Astrocyte (in vitro differentiated cells and primary cell): ENCODE measurements at regions not wholly inside any gene's neighbourhood (a gene's known extent, or its start where the extent isn't known, plus 50 kb on each side); places are given as distances from the start of the nearest gene placed in this dataset.
"Not testable (repeated sequence)": the region's sequence is repeated elsewhere in the genome, so short reads cannot be mapped to it uniquely, and the experiment has no call there.

Experiments
- DNase-seq: peaks from one replicate; pipeline ENCODE4 v3.0.0-alpha.2; 2010; ENCODE audit warnings: low read depth
- FAIRE-seq: peaks from 2 replicates; lab custom pipeline; 2011; peaks lifted over from hg19 to GRCh38; lab: Jason Lieb, UNC
- H2AFZ ChIP-seq: 2 replicates; pipeline ENCODE4 v1.6.0; 2012; ENCODE audit warnings: low read depth, low read length, inconsistent platforms
- H3K27ac ChIP-seq: 2 replicates; pipeline ENCODE4 v1.5.1; 2011; ENCODE audit warnings: low read depth, low read length, inconsistent platforms
- H3K27me3 ChIP-seq: 2 replicates; pipeline ENCODE4 v1.6.0; 2011; ENCODE audit warnings: low read length, inconsistent platforms; ENCODE audit not compliant: insufficient read depth
- H3K36me3 ChIP-seq: 2 replicates; pipeline ENCODE4 v1.5.1; 2011; ENCODE audit warnings: low read length, inconsistent platforms; ENCODE audit not compliant: insufficient read depth
- H3K4me1 ChIP-seq: 2 replicates; pipeline ENCODE4 v1.5.1; 2011; ENCODE audit warnings: low read length, inconsistent platforms; ENCODE audit not compliant: insufficient read depth
- H3K4me2 ChIP-seq: 2 replicates; pipeline ENCODE4 v1.6.0; 2012; ENCODE audit warnings: low read length, inconsistent platforms
- H3K4me3 ChIP-seq: 2 replicates; pipeline ENCODE4 v1.5.1; 2011; ENCODE audit warnings: low read depth, mild to moderate bottlenecking, low read length, inconsistent platforms; ENCODE audit not compliant: insufficient read depth
- H3K79me2 ChIP-seq: 2 replicates; pipeline ENCODE4 v1.6.0; 2012; ENCODE audit warnings: mild to moderate bottlenecking, low read length, inconsistent platforms; ENCODE audit not compliant: insufficient read depth
- H3K9ac ChIP-seq: 2 replicates; pipeline ENCODE4 v1.6.0; 2012; ENCODE audit warnings: mild to moderate bottlenecking, low read length, inconsistent platforms
- H3K9me3 ChIP-seq: 2 replicates; pipeline ENCODE4 v1.5.1; 2012; ENCODE audit warnings: low read depth, mild to moderate bottlenecking, low read length, inconsistent platforms; ENCODE audit not compliant: insufficient read depth
- H4K20me1 ChIP-seq: 2 replicates; pipeline ENCODE4 v1.6.0; 2012; ENCODE audit warnings: low read length, inconsistent platforms; ENCODE audit not compliant: insufficient read depth
- H3K27ac Mint-ChIP-seq: one replicate; pipeline ENCODE4 v1.8.0; 2021; ENCODE audit warnings: mild to moderate bottlenecking, mixed read lengths; ENCODE audit not compliant: unreplicated experiment
- H3K27me3 Mint-ChIP-seq: one replicate; pipeline ENCODE4 v1.8.0; 2021; ENCODE audit warnings: low read depth, mixed read lengths; ENCODE audit not compliant: unreplicated experiment
- H3K36me3 Mint-ChIP-seq: one replicate; pipeline ENCODE4 v1.8.0; 2021; ENCODE audit warnings: low read depth, mixed read lengths; ENCODE audit not compliant: unreplicated experiment
- H3K4me1 Mint-ChIP-seq: one replicate; pipeline ENCODE4 v1.8.0; 2021; ENCODE audit warnings: low read depth, mixed read lengths; ENCODE audit not compliant: unreplicated experiment
- H3K4me3 Mint-ChIP-seq: one replicate; pipeline ENCODE4 v1.8.0; 2021; ENCODE audit warnings: mild to moderate bottlenecking, moderate library complexity, mixed read lengths; ENCODE audit not compliant: unreplicated experiment
- H3K9me3 Mint-ChIP-seq: one replicate; pipeline ENCODE4 v1.8.0; 2021; ENCODE audit warnings: mild to moderate bottlenecking, mixed read lengths; ENCODE audit not compliant: unreplicated experiment

DNA sequence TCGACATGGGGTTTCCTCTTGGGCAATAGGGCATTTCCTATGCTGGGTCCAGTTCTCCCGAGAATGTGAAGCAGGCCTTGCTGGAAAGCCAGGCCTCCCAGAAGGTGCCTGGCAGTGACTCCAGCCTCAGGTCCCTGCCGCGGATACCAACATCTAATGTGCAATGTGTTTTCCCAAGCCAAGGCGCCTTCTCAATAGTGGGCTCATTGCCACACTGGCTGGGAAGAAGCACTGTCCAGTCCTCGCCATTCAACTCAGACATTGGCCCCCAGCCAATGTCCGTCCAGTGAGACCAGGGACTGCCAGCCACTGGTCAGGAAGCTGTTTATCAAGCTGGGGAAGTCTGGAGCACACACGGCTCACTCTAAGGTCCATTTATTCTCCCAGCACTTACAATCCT is 317.9 kb downstream of the ANAPC1 start:
- not testable (repeated sequence) for H3K27ac ChIP-seq, H3K27ac Mint-ChIP-seq, H3K4me2 ChIP-seq, H3K36me3 Mint-ChIP-seq, H3K4me1 Mint-ChIP-seq, H3K36me3 ChIP-seq, H3K4me3 ChIP-seq, H3K9ac ChIP-seq, H2AFZ ChIP-seq, H3K79me2 ChIP-seq, H3K27me3 Mint-ChIP-seq, H3K4me1 ChIP-seq, H3K9me3 ChIP-seq, H4K20me1 ChIP-seq, FAIRE-seq, H3K4me3 Mint-ChIP-seq, H3K9me3 Mint-ChIP-seq, H3K27me3 ChIP-seq
- DNase-seq: peak; percentile 17

DNA sequence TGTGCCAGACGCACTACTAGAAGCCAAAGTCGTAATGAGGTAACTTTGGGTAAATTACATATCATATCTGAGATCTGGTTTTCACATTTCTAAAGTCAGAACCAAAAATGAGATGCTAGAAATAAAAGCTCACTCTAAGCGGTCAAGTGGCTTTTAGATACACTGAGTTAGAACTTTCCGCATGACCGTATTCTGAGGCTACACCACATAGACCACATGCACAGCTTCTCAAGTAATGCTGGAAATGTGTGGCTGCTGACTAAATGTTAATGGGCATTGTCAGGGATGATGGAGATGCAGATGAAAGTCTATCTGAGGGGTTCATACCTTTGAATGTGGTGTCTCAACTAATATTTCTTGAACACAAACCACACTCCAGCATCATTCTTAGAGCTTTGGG is 316.8 kb downstream of the ANAPC1 start:
- not testable (repeated sequence) for H3K36me3 ChIP-seq, H4K20me1 ChIP-seq, H3K9ac ChIP-seq, H3K4me3 ChIP-seq, H3K27me3 ChIP-seq, H2AFZ ChIP-seq, H3K79me2 ChIP-seq, H3K9me3 Mint-ChIP-seq, H3K4me2 ChIP-seq, H3K4me3 Mint-ChIP-seq, H3K27ac Mint-ChIP-seq, H3K4me1 Mint-ChIP-seq, H3K9me3 ChIP-seq, FAIRE-seq, H3K4me1 ChIP-seq, H3K36me3 Mint-ChIP-seq, H3K27me3 Mint-ChIP-seq, H3K27ac ChIP-seq
- DNase-seq: peak; percentile 4

DNA sequence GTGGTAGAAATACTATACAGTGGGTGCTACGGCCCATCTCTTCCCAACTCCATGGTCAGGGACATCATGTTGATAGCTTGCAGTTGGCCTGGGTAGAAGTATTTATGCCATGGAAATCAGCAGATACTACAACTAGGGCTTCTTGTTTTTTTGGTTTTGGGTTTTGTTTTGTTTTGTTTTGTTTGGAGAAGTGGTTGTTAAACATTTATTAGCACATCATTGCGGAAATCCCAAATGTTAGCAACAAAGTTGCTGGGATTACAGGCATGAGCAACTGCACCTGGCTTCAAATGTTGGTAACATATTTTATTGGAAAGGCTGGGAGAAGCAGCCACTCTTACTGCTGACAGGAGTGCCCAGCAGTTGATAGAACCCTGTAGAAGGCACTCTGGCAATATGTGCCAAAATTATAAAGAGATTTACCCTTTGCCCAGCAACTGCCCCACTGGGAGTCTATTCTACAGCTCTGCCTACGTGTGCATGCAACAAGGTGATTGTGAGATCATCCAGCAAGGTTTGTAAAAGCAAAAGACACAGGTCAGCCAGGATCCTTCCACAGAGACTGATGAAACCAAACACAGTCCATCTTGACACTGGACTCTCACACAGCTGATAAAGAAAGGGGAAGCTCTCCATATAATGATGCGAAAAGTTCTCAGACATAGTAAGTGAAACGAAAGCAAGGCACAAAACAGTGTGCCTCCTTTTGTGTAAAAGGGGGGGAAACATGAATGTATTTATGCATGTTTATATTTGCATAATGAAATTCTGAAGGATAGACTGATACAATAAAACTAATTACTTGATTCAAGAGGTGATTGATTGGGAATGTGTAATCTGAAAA is 314.4 kb downstream of the ANAPC1 start:
- H3K27ac Mint-ChIP-seq, H2AFZ ChIP-seq, H3K27me3 ChIP-seq, H3K9me3 Mint-ChIP-seq, H3K36me3 ChIP-seq, H3K4me1 Mint-ChIP-seq, H3K9me3 ChIP-seq, FAIRE-seq, H3K27ac ChIP-seq, H3K4me1 ChIP-seq, H3K4me3 Mint-ChIP-seq, H4K20me1 ChIP-seq, H3K27me3 Mint-ChIP-seq, DNase-seq, H3K36me3 Mint-ChIP-seq, H3K4me2 ChIP-seq, H3K9ac ChIP-seq, H3K79me2 ChIP-seq, H3K4me3 ChIP-seq: not testable (repeated sequence)

DNA sequence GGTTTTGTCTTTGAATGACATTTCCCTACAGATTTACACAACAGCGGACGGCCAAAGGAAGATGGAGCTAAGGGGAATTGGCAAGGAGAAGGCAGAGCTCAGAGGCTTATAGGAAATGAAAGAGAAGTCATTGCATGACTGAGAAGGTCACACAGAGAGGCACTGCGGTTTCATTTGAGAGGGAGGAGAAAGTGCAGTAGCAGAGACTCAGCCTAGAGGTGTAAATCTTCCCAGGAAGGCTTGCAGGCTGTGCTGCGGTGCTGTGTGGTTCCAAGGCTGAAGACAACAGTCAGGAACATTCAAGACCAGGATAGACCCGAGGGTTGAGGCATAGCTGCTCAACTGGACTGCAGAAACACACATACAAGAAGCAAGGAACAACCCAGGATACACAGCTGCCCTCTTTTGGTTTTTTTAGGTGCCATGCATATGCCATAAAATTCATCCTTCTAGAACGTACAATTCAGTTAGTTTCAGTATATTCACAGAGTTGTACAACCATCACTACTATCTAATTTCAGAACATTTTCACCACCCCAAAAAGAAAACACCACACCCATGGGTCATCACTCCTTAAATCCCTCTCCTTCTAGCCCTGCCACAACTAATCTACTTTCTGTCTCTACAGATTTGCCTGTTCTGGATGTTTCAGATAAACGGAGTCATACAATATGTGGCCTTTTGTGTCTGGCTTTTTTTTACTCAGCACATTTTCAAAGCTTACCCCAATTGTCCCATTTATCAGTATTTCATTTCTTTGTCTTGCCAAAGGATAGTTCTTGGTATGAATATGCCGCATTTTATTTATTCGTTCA is 313.5 kb downstream of the ANAPC1 start:
- H2AFZ ChIP-seq, H3K36me3 Mint-ChIP-seq, H3K9me3 ChIP-seq, H3K4me3 Mint-ChIP-seq, H3K79me2 ChIP-seq, H3K27me3 ChIP-seq, H3K27ac ChIP-seq, H3K4me1 Mint-ChIP-seq, H3K9ac ChIP-seq, H4K20me1 ChIP-seq, H3K36me3 ChIP-seq, FAIRE-seq, H3K27me3 Mint-ChIP-seq, H3K4me2 ChIP-seq, H3K4me1 ChIP-seq, H3K4me3 ChIP-seq, H3K9me3 Mint-ChIP-seq, H3K27ac Mint-ChIP-seq: not testable (repeated sequence)
- DNase-seq: peak; percentile 2

DNA sequence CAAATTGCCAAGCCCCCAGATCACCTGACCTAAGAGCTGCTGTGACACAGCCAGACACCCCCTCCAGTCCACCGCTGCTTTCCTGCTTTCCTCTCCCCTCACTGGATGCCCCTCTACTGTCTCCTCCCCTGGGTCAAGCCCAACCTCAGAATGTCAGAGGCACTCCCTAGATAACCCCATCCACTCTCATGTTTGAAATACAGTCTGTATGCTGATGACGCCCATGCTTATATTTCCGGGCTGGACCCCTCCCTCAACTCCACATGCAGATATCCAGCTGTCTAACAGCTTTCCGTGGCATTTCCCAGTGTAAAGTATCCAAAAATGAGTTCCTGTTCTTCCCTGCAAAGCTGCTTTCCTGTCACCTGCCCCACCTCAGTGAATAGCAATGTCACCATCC is 309.2 kb downstream of the ANAPC1 start:
- not testable (repeated sequence) for H3K4me1 ChIP-seq, H3K9me3 Mint-ChIP-seq, H3K4me3 ChIP-seq, H4K20me1 ChIP-seq, H3K9ac ChIP-seq, H3K27ac ChIP-seq, H3K27ac Mint-ChIP-seq, H3K4me2 ChIP-seq, H3K36me3 ChIP-seq, H3K27me3 ChIP-seq, H3K27me3 Mint-ChIP-seq, H3K4me1 Mint-ChIP-seq, DNase-seq, FAIRE-seq, H3K36me3 Mint-ChIP-seq, H3K4me3 Mint-ChIP-seq, H3K79me2 ChIP-seq, H2AFZ ChIP-seq, H3K9me3 ChIP-seq
